Type B pancreatic cell (in vitro differentiated cells): ENCODE measurements at regions not wholly inside any gene's neighbourhood (a gene's known extent, or its start where the extent isn't known, plus 50 kb on each side); places are given as distances from the start of the nearest gene placed in this dataset.

Experiments
- DNase-seq: peaks from one replicate; pipeline ENCODE4 v3.0.0; 2021; ENCODE audit warnings: mixed read lengths; ENCODE audit not compliant: unreplicated experiment; ENCODE audit errors: extremely low spot score
- H3K27ac Mint-ChIP-seq: 2 replicates; pipeline ENCODE4 v1.8.0; 2021; ENCODE audit warnings: mild to moderate bottlenecking, mixed read lengths
- H3K27me3 Mint-ChIP-seq: 2 replicates; pipeline ENCODE4 v1.8.0; 2021; ENCODE audit warnings: mixed read lengths
- H3K36me3 Mint-ChIP-seq: 2 replicates; pipeline ENCODE4 v1.8.0; 2021; ENCODE audit warnings: mixed read lengths
- H3K4me1 Mint-ChIP-seq: one replicate; pipeline ENCODE4 v1.8.0; 2021; ENCODE audit warnings: mixed read lengths; ENCODE audit not compliant: unreplicated experiment
- H3K4me3 Mint-ChIP-seq: 2 replicates; pipeline ENCODE4 v1.8.0; 2021; ENCODE audit warnings: mild to moderate bottlenecking, mixed read lengths
- H3K9me3 Mint-ChIP-seq: 2 replicates; pipeline ENCODE4 v1.8.0; 2021; ENCODE audit warnings: mixed read lengths
- CTCF ChIP-seq: fragments of 200-600 bp; sonication (generic); conservative IDR thresholded peaks from 2 replicates; pipeline ENCODE4 v1.5.0; 2021; ENCODE audit warnings: antibody characterized with exemption, mild to moderate bottlenecking

GRCh38 chr12:87376722-87377121 lies 652.5 kb downstream of the C12orf50 start:
- Mint-ChIP-seq H3K27ac (no peak overlapping the region), H3K9me3 (peaks cover 18% of the 10 kb centered on the region), H3K4me3 (no peak overlapping the region), H3K36me3 (no peaks in the 10 kb centered on the region), H3K27me3 (no peaks in the 10 kb centered on the region), H3K4me1 (no peaks in the 10 kb centered on the region)
- no peak for DNase-seq
- no peak for TF ChIP-seq CTCF

GRCh38 chr12:87369161-87369560 lies 660.0 kb downstream of the C12orf50 start:
- no peak for TF ChIP-seq CTCF
- H3K9me3 Mint-ChIP-seq, result peaks cover 12% of the 10 kb centered on the region
- H3K27ac Mint-ChIP-seq, result no peak overlapping the region
- H3K36me3 Mint-ChIP-seq, result no peaks in the 10 kb centered on the region
- H3K4me3 Mint-ChIP-seq, result no peak overlapping the region
- H3K27me3 Mint-ChIP-seq, result no peaks in the 10 kb centered on the region
- H3K4me1 Mint-ChIP-seq, result no peaks in the 10 kb centered on the region
- no peak for DNase-seq

GRCh38 chr12:87368259-87368658 lies 660.9 kb downstream of the C12orf50 start:
- no peaks in the 10 kb centered on the region for H3K27me3 Mint-ChIP-seq
- no peak for DNase-seq
- H3K27ac Mint-ChIP-seq, result no peak overlapping the region
- peaks cover 17% of the 10 kb centered on the region for H3K9me3 Mint-ChIP-seq
- no peak for TF ChIP-seq CTCF
- H3K36me3 Mint-ChIP-seq, result no peaks in the 10 kb centered on the region
- no peak overlapping the region for H3K4me3 Mint-ChIP-seq
- H3K4me1 Mint-ChIP-seq, result no peaks in the 10 kb centered on the region

GRCh38 chr12:87365423-87365822 lies 663.8 kb downstream of the C12orf50 start:
- TF ChIP-seq CTCF, result no peak
- H3K4me1 Mint-ChIP-seq, result no peaks in the 10 kb centered on the region
- no peak overlapping the region for H3K4me3 Mint-ChIP-seq
- no peaks in the 10 kb centered on the region for H3K27me3 Mint-ChIP-seq
- H3K36me3 Mint-ChIP-seq, result peaks cover 4% of the 10 kb centered on the region
- no peak overlapping the region for H3K27ac Mint-ChIP-seq
- peaks cover 18% of the 10 kb centered on the region for H3K9me3 Mint-ChIP-seq
- no peak for DNase-seq

GRCh38 chr12:87363497-87364084 lies 665.6 kb downstream of the C12orf50 start:
- no peaks in the 10 kb centered on the region for H3K27me3 Mint-ChIP-seq
- DNase-seq, result no peak
- H3K4me1 Mint-ChIP-seq, result no peaks in the 10 kb centered on the region
- H3K36me3 Mint-ChIP-seq, result peaks cover 4% of the 10 kb centered on the region
- peaks cover 14% of the 10 kb centered on the region for H3K9me3 Mint-ChIP-seq
- H3K27ac Mint-ChIP-seq, result no peak overlapping the region
- no peak for TF ChIP-seq CTCF
- H3K4me3 Mint-ChIP-seq, result no peak overlapping the region

GRCh38 chr12:87349681-87350080 lies 679.5 kb downstream of the C12orf50 start:
- Mint-ChIP-seq H3K36me3 (no peaks in the 10 kb centered on the region), H3K9me3 (no peaks in the 10 kb centered on the region), H3K27ac (no peak overlapping the region), H3K4me3 (no peak overlapping the region), H3K4me1 (no peaks in the 10 kb centered on the region), H3K27me3 (no peaks in the 10 kb centered on the region)
- no peak for TF ChIP-seq CTCF
- no peak for DNase-seq
